ENCODE measurements at regions not wholly inside any gene's neighbourhood (a gene's known extent, or its start where the extent isn't known, plus 50 kb on each side); places are given as distances from the start of the nearest gene placed in this dataset.
"Not testable (repeated sequence)": the region's sequence is repeated elsewhere in the genome, so short reads cannot be mapped to it uniquely, and the experiment has no call there.

DNA sequence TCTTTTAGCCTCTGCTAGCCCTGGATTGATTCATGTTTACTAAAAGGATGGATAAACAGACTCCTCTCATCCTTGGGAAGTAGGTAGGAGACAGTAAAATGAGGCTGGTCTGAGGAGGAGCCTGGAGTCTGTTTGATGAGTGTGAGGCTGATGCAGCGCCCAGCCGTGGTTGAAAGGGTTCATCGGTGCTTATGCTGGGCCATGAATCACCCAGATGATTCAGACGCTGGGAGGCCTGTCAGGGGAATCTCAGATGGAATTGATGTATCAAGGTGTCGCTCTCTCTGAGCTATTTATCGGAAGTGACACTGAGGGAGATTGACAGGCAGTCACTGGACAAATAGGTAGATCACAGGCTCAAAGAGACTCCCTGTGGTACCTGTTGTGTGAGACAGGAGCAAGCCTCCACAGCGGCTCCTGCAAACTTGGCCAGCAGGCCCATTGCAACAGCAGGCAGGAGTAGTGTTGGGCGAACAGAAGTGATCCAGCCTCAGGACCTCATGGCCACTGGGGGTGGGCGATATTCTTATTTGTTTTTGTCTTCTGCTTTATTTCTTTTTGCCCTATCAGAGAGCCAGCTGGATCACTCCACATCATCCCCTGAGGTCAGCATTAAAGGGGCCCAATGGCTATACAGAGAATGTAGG lies 109.9 kb upstream of the CADM1 start:
- TF ChIP-seq, protein P1, sequence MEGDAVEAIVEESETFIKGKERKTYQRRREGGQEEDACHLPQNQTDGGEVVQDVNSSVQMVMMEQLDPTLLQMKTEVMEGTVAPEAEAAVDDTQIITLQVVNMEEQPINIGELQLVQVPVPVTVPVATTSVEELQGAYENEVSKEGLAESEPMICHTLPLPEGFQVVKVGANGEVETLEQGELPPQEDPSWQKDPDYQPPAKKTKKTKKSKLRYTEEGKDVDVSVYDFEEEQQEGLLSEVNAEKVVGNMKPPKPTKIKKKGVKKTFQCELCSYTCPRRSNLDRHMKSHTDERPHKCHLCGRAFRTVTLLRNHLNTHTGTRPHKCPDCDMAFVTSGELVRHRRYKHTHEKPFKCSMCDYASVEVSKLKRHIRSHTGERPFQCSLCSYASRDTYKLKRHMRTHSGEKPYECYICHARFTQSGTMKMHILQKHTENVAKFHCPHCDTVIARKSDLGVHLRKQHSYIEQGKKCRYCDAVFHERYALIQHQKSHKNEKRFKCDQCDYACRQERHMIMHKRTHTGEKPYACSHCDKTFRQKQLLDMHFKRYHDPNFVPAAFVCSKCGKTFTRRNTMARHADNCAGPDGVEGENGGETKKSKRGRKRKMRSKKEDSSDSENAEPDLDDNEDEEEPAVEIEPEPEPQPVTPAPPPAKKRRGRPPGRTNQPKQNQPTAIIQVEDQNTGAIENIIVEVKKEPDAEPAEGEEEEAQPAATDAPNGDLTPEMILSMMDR (IDR thresholded peaks at IDR 0.05; ENCODE audit: control insufficient read depth, insufficient read depth, low read depth, low read length, missing control alignments), result peak; percentile 27
- peak; percentile 32 for DNase-seq (ENCODE audit: low read depth)
- no peak overlapping the region for H3K4me3 ChIP-seq (ENCODE audit: control insufficient read depth, low read depth, low read length)

DNA sequence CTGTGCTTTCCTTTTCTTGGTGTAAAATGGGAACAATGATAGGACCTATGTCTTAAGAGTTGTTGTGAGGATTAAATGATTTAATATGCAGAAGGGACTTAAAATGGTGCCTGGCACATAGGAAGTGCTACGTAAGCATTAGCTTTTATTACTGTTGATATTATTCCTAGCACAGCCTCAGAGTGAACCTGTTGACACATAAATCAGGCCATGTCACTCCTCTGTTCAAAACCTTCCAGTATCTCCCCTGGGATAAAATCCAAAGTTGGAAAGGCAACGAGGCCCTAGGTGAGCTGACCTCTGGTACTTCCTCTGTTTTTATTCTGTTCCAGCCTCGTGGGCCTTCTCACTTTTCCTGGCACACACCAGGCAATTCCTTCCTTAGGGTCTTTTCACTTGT lies 108.8 kb upstream of the CADM1 start:
- TF ChIP-seq, protein P1 (IDR thresholded peaks at IDR 0.05; ENCODE audit: control insufficient read depth, insufficient read depth, low read depth, low read length, missing control alignments), result no peak
- no peak overlapping the region for H3K4me3 ChIP-seq (ENCODE audit: control insufficient read depth, low read depth, low read length)
- DNase-seq (ENCODE audit: low read depth), result no peak

DNA sequence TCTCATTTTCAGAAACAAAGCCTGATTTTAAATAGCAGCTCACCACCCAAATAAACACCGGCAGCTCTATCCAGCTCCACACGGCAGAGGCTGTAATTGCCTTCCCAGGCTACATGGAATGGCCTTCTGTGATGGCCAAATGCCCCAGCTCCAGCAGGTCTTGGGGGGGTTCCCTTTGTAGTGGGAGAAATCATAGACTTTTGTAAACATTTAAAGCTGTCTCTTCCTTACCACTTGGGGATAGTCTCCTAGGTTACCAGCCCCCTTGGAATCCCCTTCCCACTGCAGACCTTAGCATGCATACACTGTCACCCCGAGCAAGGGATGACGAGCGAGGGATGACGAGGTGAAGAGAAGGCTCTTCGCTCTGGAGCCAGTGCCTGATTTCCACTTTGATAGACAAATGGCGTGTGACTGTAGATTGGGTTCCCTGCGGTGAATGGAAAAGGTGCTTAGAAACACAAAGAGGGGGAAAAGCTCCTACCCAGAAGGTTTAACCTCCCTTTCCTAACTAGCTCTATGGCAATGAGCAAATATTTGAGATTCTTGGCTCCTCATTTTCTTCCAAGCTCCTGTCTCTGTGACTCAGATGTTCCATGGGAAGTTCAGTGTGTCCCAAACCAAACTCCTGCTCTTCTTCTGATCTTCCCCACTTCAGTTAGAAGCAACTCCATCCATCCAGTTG lies 108.0 kb upstream of the CADM1 start:
- DNase-seq (ENCODE audit: low read depth), result peak; percentile 31
- H3K4me3 ChIP-seq (ENCODE audit: control insufficient read depth, low read depth, low read length), result no peak overlapping the region
- TF ChIP-seq, protein P1 (IDR thresholded peaks at IDR 0.05; ENCODE audit: control insufficient read depth, insufficient read depth, low read depth, low read length, missing control alignments), result no peak

DNA sequence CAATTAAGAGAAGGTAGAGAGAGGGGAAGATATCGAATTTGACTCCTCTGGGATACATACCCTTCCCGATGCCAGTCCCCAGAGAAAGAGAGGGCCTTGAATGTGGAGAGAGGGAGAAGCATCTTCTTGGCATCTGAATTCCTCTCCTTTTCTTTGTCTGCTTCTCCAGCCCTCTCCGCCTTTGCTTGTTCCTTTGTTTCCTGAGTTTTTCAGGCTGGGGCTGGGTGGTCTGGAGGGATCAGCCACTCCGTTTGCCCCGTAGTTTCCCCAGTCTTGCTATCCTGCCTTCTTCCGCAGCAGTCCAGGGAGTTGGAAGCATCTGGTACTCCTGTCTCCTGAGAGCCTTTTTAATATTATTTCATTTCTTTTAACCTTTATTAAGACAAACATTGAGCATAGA lies 107.1 kb upstream of the CADM1 start:
- DNase-seq (ENCODE audit: low read depth), result no peak
- no peak overlapping the region for H3K4me3 ChIP-seq (ENCODE audit: control insufficient read depth, low read depth, low read length)
- TF ChIP-seq, protein P1 (IDR thresholded peaks at IDR 0.05; ENCODE audit: control insufficient read depth, insufficient read depth, low read depth, low read length, missing control alignments), result no peak

DNA sequence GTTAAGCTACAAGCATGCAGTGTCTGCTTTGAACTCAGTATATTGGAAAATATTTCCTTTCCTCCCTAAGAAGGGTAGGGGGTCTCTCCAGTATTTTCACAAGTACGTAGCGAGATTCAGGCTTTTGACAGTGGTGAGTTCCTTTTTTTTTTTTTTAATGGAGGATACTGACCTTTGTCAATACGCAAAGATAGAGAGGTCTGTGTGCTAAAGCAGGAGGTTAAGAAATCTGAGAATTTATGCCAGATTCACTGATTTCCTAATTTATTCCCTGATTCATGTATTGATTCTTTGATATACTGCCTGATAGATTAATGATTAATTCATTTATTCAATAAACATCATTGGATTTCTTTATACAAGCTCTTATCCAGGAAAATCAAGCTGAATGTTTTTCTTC lies 106.7 kb upstream of the CADM1 start:
- H3K4me3 ChIP-seq (ENCODE audit: control insufficient read depth, low read depth, low read length), result no peak overlapping the region
- TF ChIP-seq, protein P1 (IDR thresholded peaks at IDR 0.05; ENCODE audit: control insufficient read depth, insufficient read depth, low read depth, low read length, missing control alignments), result no peak
- DNase-seq (ENCODE audit: low read depth), result no peak

DNA sequence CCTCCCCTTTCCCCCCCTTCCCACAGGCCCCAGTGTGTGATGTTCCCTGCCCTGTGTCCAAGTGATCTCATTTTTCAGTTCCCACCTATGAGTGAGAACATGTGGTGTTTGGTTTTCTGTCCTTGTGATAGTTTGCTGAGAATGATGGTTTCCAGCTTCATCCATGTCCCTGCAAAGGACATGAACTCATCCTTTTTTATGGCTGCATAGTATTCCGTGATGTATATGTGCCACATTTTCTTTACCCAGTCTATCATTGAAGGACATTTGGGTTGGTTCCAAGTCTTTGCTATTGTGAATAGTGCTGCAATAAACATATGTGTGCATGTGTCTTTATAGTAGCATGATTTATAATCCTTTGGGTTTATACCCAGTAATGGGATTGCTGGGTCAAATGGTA lies 106.0 kb upstream of the CADM1 start:
- not testable (repeated sequence) for DNase-seq (ENCODE audit: low read depth); H3K4me3 ChIP-seq (ENCODE audit: control insufficient read depth, low read depth, low read length)

DNA sequence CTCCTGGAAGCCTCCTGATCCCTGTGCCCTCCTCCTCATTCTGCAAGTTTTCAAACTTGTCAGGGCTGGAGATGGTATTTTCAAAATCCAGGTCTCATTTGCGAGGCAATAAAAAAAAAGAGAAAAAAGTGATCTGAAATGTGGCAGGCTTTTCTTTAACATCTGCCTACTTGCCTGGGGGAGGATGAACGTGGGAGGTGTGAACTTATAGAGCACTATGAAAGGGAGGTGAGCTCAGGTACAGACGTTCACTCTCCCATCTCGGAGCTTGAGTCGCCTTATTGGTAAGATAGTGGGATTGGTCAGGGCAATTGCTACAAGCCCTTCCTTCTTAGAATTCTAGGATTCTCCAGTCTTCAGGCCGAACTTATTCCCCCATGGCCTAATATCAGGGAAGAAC lies 104.8 kb upstream of the CADM1 start:
- DNase-seq (ENCODE audit: low read depth), result no peak
- H3K4me3 ChIP-seq (ENCODE audit: control insufficient read depth, low read depth, low read length), result no peak overlapping the region
- TF ChIP-seq, protein P1 (IDR thresholded peaks at IDR 0.05; ENCODE audit: control insufficient read depth, insufficient read depth, low read depth, low read length, missing control alignments), result no peak

Data from AG09309 (cell line).